ENCODE measurements at regions not wholly inside any gene's neighbourhood (a gene's known extent, or its start where the extent isn't known, plus 50 kb on each side); places are given as distances from the start of the nearest gene placed in this dataset.

DNA sequence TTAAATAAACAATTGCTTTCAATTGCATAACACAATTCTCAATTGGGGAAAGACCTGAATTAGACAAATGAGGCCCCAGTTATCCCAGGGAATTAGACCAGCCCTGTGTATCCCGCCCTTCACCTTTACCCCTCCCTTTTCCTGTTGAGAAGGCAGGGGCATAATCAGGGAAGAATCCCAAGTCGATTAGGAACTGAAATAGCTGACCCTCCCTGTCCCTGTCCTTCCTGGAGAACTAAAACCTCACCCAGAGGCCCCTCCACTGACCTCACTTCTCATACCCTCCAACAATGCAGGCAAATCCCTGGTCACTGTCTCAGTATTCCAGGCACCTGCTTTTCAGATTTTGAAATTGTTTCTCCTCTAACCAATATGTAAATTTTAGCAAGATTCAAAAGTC lies 165.4 kb upstream of the CDH11 start:
- TF ChIP-seq POLR2AphosphoS5 (IDR thresholded peaks at IDR 0.05) (no peak), POLR2A (IDR thresholded peaks at IDR 0.05) (no peak)
- TF ChIP-seq, protein P1, sequence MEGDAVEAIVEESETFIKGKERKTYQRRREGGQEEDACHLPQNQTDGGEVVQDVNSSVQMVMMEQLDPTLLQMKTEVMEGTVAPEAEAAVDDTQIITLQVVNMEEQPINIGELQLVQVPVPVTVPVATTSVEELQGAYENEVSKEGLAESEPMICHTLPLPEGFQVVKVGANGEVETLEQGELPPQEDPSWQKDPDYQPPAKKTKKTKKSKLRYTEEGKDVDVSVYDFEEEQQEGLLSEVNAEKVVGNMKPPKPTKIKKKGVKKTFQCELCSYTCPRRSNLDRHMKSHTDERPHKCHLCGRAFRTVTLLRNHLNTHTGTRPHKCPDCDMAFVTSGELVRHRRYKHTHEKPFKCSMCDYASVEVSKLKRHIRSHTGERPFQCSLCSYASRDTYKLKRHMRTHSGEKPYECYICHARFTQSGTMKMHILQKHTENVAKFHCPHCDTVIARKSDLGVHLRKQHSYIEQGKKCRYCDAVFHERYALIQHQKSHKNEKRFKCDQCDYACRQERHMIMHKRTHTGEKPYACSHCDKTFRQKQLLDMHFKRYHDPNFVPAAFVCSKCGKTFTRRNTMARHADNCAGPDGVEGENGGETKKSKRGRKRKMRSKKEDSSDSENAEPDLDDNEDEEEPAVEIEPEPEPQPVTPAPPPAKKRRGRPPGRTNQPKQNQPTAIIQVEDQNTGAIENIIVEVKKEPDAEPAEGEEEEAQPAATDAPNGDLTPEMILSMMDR (IDR thresholded peaks at IDR 0.05) = no peak
- no peaks in the 10 kb centered on the region for H3K27me3 ChIP-seq
- H3K27ac ChIP-seq = no peak overlapping the region
- no peak for DNase-seq (ENCODE audit: low spot score in 2 of 2)
- H3K9me3 ChIP-seq = no peaks in the 10 kb centered on the region
- H3K36me3 ChIP-seq = no peaks in the 10 kb centered on the region
- H3K4me1 ChIP-seq = no peaks in the 10 kb centered on the region
- no peak overlapping the region for H3K4me3 ChIP-seq
- intact Hi-C loops (cut with DNase I; ENCODE audit: low total_unique reads) = no loop called here

DNA sequence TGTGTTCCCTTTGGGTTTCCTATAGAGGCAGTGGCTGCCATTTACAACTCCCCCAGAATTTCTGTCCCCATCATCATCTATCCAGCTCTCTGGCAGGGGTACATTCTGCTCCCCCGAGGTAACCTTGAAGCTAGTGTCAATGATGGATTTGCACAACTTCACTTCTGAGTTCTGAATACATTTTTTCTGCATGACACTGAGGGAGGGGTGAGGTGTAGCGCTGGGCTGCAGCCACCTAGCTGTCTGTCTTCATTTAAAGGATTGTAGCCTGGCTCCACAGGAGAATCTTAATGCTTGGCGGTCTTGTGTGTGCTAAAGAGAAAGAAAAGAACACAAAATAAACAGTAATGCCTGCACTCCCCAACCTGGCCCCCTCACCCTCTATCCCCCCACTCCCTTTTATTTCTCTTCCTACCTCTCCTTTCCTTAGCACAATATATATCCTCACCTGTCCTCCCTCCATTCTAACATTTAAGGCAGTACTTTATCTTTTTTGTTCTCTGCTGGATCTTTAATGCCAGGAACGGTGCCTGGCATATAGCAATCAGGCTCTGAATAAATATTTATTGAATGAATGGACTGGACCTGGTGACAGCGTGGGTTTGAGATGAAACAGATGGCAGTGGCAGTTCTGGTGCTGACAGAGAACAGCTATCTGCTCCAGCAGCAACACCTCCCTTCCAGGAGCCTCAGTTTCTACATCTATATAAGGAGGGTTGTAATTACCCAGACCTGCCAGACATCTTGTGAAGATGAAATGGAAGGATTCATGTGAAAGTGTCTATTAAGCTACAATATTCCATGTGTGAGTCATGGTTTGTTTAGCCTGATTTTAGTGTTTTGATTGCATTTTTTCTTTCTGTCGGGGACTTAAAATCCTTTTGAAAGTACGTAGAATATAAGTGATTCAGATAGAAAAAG lies 163.5 kb upstream of the CDH11 start:
- no peak overlapping the region for H3K27ac ChIP-seq
- H3K36me3 ChIP-seq = no peaks in the 10 kb centered on the region
- H3K27me3 ChIP-seq = no peaks in the 10 kb centered on the region
- no peaks in the 10 kb centered on the region for H3K9me3 ChIP-seq
- no peak for DNase-seq (ENCODE audit: low spot score in 2 of 2)
- no peaks in the 10 kb centered on the region for H3K4me1 ChIP-seq
- intact Hi-C loops (cut with DNase I; ENCODE audit: low total_unique reads) = no loop called here
- H3K4me3 ChIP-seq = no peak overlapping the region
- no peak for TF ChIP-seq POLR2AphosphoS5 (IDR thresholded peaks at IDR 0.05)
- no peak for TF ChIP-seq POLR2A (IDR thresholded peaks at IDR 0.05)
- TF ChIP-seq, protein P1 (IDR thresholded peaks at IDR 0.05) = no peak

DNA sequence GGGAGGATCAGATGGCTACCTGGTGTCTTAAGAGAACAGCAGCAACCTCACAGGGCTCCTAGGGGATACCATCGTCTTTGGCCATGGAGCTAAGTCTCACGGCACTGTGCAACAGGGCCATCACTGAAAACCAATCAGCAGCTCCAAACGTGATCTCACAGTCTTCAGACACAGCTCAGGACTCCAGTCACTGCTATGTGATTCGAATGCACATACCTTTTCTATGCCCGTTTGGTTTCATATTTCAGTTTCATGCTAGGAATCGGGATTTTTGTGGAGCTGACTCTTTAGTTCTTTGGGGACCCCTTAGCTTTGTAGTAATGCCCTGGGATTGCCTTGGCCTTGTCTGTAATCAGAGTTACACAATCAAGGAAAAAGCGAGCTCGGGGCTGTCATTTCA lies 162.8 kb upstream of the CDH11 start:
- DNase-seq (ENCODE audit: low spot score in 2 of 2) = no peak
- Histone ChIP-seq H3K27me3 (no peaks in the 10 kb centered on the region), H3K36me3 (no peaks in the 10 kb centered on the region), H3K9me3 (no peaks in the 10 kb centered on the region), H3K4me1 (no peaks in the 10 kb centered on the region), H3K27ac (no peak overlapping the region), H3K4me3 (no peak overlapping the region)
- intact Hi-C loops (cut with DNase I; ENCODE audit: low total_unique reads) = no loop called here
- TF ChIP-seq POLR2AphosphoS5 (IDR thresholded peaks at IDR 0.05) (no peak), POLR2A (IDR thresholded peaks at IDR 0.05) (no peak)
- TF ChIP-seq, protein P1 (IDR thresholded peaks at IDR 0.05) = no peak

DNA sequence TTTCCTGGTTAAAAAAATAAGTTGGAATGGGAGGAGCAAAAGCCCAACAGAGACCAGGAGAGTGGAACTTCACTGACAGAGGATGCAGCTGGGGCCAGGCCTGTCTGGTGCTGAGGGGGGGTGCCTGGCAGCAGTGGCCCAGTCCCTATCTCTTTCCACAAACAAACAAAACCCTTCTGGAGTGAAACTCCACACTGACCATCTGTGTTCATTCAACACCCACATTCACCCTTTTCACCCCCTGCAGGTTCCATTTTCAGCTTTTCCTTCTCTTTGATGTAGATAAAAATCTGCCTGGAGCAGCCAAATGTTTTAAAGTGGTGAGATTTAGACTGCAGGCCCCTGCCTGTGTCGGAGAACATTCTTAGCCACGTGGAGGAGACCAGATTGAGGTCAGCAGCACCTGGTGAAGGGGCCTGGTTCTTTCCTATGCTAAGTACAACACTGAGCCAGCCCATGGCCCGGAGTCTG lies 161.4 kb upstream of the CDH11 start:
- Histone ChIP-seq H3K36me3 (no peaks in the 10 kb centered on the region), H3K27me3 (no peaks in the 10 kb centered on the region), H3K4me3 (no peak overlapping the region), H3K4me1 (no peaks in the 10 kb centered on the region), H3K27ac (no peak overlapping the region), H3K9me3 (no peaks in the 10 kb centered on the region)
- TF ChIP-seq POLR2AphosphoS5 (IDR thresholded peaks at IDR 0.05) (no peak), POLR2A (IDR thresholded peaks at IDR 0.05) (no peak)
- TF ChIP-seq, protein P1 (IDR thresholded peaks at IDR 0.05) = no peak
- intact Hi-C loops (cut with DNase I; ENCODE audit: low total_unique reads) = no loop called here
- DNase-seq (ENCODE audit: low spot score in 2 of 2) = no peak

DNA sequence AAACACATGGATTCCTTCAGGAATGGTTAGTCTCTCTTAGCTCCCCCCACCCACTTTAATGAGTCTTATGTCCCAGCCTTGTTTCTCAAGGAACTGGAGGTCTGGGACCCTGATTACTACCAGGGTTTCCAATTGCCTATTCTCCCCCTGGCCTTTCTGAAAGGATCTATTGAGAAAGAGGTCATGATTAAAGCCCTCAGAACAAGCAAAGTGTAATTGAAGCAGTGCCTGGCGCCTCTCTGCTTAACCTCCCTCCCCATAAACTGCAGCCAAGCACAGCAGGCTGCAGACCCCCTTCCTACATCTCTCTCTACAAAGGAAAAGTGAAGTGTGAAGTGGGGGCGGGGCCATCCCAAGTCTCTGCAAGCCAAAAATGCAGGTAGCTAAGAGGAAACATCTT lies 159.7 kb upstream of the CDH11 start:
- H3K9me3 ChIP-seq = no peaks in the 10 kb centered on the region
- TF ChIP-seq POLR2A (IDR thresholded peaks at IDR 0.05) = no peak
- TF ChIP-seq, protein P1 (IDR thresholded peaks at IDR 0.05) = no peak
- TF ChIP-seq POLR2AphosphoS5 (IDR thresholded peaks at IDR 0.05) = no peak
- H3K4me1 ChIP-seq = no peaks in the 10 kb centered on the region
- no peaks in the 10 kb centered on the region for H3K36me3 ChIP-seq
- no peak overlapping the region for H3K27ac ChIP-seq
- DNase-seq (ENCODE audit: low spot score in 2 of 2) = no peak
- H3K4me3 ChIP-seq = no peak overlapping the region
- intact Hi-C loops (cut with DNase I; ENCODE audit: low total_unique reads) = no loop called here
- no peaks in the 10 kb centered on the region for H3K27me3 ChIP-seq

Data from breast epithelium (tissue), 4 donors.